HG03135 (cell line): ENCODE measurements at regions not wholly inside any gene's neighbourhood (a gene's known extent, or its start where the extent isn't known, plus 50 kb on each side); places are given as distances from the start of the nearest gene placed in this dataset.

Source experiments
- ATAC-seq: cut with Tn5 transposase; IDR thresholded peaks from one replicate; pipeline ENCODE4 v1.9.1; 2021; ENCODE audit warnings: mild to moderate bottlenecking, moderate library complexity; ENCODE audit not compliant: unreplicated experiment

- no peak for ATAC-seq
Observed at GRCh38 chr11:119478711-119479285, 55.8 kb upstream of the THY1 start.

- no peak for ATAC-seq
Observed at GRCh38 chr11:119476666-119477331, 53.8 kb upstream of the THY1 start.

GRCh38 chr11:119476038-119476437 lies 53.1 kb upstream of the THY1 start:
- ATAC-seq, result no peak

- ATAC-seq, result no peak
Observed at GRCh38 chr11:119474682-119475596, 52.0 kb upstream of the THY1 start.

GRCh38 chr11:119473901-119474681 lies 51.1 kb upstream of the THY1 start:
- no peak for ATAC-seq

GRCh38 chr11:119473226-119473625 lies 50.3 kb upstream of the THY1 start:
- ATAC-seq, result no peak

GRCh38 chr11:119472856-119473222 lies 49.9 kb upstream of the THY1 start:
- no peak for ATAC-seq
